ENCODE measurements at regions not wholly inside any gene's neighbourhood (a gene's known extent, or its start where the extent isn't known, plus 50 kb on each side); places are given as distances from the start of the nearest gene placed in this dataset.

DNA sequence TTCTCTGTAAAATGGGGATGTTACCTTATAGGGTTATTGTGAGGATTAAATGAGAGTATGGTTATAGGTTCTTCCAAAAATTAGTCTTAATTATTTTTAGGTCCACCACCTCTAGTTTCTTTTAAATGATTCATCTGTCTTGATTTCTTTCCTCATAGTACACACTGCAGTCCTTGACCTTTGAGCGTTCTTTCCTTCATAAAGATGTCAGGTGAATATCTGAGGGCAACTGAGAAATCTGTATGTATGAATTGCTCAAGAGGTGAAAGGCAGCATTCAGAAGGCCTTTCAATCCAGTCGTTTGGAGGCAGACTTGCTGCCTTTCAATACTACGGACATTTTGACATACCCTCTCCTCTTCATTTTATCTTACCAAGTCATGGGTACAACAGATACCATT, 380.7 kb downstream of the INSC start (continued):
- TF ChIP-seq, protein P1, sequence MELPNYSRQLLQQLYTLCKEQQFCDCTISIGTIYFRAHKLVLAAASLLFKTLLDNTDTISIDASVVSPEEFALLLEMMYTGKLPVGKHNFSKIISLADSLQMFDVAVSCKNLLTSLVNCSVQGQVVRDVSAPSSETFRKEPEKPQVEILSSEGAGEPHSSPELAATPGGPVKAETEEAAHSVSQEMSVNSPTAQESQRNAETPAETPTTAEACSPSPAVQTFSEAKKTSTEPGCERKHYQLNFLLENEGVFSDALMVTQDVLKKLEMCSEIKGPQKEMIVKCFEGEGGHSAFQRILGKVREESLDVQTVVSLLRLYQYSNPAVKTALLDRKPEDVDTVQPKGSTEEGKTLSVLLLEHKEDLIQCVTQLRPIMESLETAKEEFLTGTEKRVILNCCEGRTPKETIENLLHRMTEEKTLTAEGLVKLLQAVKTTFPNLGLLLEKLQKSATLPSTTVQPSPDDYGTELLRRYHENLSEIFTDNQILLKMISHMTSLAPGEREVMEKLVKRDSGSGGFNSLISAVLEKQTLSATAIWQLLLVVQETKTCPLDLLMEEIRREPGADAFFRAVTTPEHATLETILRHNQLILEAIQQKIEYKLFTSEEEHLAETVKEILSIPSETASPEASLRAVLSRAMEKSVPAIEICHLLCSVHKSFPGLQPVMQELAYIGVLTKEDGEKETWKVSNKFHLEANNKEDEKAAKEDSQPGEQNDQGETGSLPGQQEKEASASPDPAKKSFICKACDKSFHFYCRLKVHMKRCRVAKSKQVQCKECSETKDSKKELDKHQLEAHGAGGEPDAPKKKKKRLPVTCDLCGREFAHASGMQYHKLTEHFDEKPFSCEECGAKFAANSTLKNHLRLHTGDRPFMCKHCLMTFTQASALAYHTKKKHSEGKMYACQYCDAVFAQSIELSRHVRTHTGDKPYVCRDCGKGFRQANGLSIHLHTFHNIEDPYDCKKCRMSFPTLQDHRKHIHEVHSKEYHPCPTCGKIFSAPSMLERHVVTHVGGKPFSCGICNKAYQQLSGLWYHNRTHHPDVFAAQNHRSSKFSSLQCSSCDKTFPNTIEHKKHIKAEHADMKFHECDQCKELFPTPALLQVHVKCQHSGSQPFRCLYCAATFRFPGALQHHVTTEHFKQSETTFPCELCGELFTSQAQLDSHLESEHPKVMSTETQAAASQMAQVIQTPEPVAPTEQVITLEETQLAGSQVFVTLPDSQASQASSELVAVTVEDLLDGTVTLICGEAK (IDR thresholded peaks at IDR 0.05) = no peak
- TF ChIP-seq, protein P1 (CRISPR knock-in tag; IDR thresholded peaks at IDR 0.05) = no peak
- TF ChIP-seq LCOR (CRISPR knock-in tag; IDR thresholded peaks at IDR 0.05) (no peak), NR2C2 (CRISPR knock-in tag; IDR thresholded peaks at IDR 0.05) (no peak), NR2C2 (tag; IDR thresholded peaks at IDR 0.05) (no peak), CCAR2 (IDR thresholded peaks at IDR 0.05; ENCODE audit: low read depth, low read length) (no peak), CBX8 (IDR thresholded peaks at IDR 0.05; ENCODE audit: borderline replicate concordance, extremely low read depth, low read depth, low read length, poor library complexity, severe bottlenecking) (no peak), CBFA2T3 (IDR thresholded peaks at IDR 0.05) (no peak), CBX3 (IDR thresholded peaks at IDR 0.05; ENCODE audit: borderline replicate concordance in 1 of 2, low read length in 2 of 2) (no peak), ZNF175 (CRISPR knock-in tag; IDR thresholded peaks at IDR 0.05; ENCODE audit: low read depth) (no peak)
- TF ChIP-seq, protein P2, sequence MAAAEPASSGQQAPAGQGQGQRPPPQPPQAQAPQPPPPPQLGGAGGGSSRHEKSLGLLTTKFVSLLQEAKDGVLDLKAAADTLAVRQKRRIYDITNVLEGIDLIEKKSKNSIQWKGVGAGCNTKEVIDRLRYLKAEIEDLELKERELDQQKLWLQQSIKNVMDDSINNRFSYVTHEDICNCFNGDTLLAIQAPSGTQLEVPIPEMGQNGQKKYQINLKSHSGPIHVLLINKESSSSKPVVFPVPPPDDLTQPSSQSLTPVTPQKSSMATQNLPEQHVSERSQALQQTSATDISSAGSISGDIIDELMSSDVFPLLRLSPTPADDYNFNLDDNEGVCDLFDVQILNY (CRISPR knock-in tag; IDR thresholded peaks at IDR 0.05) = no peak
